IPS DF 4.7 (cell line): ENCODE measurements at regions not wholly inside any gene's neighbourhood (a gene's known extent, or its start where the extent isn't known, plus 50 kb on each side); places are given as distances from the start of the nearest gene placed in this dataset.
"Not testable (repeated sequence)": the region's sequence is repeated elsewhere in the genome, so short reads cannot be mapped to it uniquely, and the experiment has no call there.

Experiments used
- DNase-seq: peaks from one replicate; pipeline ENCODE4 v3.0.0-alpha.2; 2013; ENCODE audit warnings: low spot score; ENCODE audit errors: extremely low read depth

DNA sequence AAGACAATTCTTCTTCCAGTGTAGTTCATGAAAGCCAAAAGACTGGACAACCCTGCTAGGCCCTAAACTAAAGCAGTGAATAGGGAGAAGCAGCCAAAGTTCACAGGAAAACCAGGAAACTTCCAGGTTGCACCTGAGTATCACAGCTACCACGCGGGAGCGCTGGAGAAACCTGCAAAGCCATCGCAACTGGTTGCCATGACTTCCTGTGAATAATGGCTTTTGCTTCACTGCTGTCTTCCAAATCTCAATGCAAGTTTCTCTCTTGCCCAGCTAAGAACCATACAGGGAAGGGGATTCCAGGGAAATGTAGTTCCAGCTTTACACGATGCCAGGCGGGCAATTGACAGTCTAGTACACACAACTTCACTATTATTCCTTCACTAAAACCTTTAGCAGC, 114.1 kb downstream of the GXYLT1 start:
- no peak for DNase-seq

DNA sequence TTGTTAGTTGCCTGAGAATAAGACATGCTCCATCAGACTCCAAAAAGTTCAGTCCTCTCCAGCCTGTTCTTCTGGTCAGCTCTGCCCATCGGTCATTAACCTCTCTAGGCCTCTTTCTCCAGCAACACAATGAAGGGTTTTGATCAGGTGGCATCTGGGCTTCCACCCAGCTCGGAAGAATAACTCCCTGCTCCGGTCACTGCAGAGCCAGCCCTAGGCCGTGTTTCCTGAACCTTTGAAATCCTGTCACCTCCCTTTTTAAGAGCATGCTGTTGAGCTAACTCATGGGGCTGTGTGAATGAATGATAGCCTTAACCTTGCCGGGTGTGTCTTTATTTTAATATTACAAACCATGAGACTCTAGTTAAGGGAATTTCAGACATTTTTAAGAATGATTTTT, 117.1 kb downstream of the GXYLT1 start:
- no peak for DNase-seq

DNA sequence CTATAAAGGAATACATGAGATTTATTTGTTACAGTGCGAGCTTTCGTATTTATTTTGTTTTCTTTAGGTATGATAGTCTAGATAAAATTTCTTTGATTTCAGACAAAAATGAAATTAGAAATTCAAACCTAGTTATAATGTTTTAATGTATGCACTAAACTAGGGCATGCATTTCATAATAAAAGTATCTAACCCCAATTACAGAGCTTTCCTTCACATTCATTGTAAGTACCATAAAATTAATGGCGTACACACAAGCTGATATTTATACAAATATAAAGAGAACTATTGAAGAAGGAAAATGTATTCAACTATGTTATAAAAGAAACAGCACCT, 120.2 kb downstream of the GXYLT1 start:
- DNase-seq: no peak

DNA sequence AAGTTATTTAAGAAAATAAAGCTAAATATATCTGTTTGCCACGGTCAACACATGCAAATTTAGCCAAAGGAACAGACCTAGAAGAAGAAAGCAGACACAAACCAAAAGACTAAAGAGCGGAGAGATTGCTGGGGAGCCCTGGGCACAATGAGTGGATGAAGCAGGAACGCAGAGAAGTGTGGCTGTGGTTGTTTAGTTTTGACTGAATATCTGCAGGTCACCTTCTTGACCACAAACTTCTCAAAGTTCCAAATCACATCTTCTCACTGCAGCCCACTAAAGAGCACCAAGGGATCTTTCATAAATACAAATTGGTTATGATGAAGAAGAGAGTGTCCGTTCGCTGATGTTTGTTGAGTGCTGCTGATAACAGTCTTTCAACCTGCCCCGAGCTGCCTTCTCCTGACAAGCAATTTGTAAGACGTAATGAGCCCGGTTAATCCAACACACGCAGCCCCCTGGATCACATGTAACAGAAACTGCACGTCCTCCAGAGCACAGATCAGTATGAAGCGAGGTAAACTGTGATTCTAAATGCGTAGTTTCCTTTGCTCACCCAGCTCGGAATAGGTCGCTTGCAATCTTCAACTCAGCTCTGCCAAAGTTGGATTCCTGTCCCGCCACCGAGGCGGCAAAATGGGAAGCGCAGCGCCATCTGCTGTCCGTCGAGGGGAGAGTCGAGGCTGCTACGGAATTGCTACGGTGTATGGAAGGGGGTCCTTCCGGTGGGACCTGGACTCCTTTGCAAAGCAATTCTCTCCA, 120.8 kb downstream of the GXYLT1 start:
- peak; percentile 58 for DNase-seq

DNA sequence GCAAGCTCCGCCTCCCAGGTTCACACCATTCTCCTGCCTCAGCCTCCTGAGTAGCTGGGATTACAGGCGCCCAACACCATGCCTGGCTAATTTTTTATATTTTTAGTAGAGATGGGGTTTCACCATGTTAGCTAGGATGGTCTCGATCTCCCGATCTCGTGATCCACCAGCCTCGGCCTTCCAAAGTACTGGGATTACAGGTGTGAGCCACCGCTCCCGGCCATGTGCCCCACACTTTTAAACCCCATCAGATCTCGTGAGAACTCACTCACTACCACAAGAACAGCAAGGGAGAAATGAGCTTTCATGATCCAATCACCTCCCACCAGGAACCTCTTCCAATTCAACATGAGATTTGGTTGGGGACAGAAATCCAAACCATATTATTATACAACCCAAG, 122.7 kb downstream of the GXYLT1 start:
- DNase-seq: not testable (repeated sequence)

DNA sequence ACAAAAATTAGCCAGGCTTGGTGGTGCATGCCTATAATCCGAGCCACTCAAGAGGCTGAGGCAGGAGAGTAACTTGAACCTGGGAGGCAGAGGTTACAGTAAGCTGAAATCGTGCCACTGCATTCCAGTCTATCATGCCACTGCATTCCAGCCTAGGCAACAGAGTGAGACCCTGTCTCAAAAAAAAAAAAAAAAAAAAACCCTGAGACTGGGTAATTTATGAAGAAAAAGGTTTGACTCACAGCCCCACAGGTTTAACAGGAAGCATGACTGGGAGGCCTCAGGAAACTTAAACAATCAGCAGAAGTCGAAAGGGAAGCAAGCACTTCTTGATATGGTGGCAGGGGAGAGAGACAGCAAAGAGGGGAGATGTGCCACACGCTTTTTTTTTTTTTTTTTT, 123.2 kb downstream of the GXYLT1 start:
- no peak for DNase-seq

DNA sequence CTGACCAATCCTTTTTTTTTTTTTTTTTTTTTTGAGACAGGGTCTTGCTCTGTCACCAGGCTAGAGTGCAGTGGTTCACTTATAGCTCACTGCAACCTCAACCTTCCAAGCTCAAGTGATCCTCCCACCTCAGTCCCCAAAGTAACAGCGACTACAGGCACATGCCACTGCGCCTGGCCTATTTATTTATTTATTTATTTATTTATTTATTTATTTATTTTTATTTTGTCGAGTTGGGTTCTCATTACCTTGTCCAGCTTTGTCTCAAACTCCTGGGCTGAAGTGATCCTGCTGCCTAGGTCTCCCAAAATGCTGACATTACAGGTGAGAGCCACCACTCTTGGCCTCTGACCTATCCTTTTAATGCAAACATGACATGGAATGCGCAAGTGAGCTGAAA, 124.4 kb downstream of the GXYLT1 start:
- no peak for DNase-seq

DNA sequence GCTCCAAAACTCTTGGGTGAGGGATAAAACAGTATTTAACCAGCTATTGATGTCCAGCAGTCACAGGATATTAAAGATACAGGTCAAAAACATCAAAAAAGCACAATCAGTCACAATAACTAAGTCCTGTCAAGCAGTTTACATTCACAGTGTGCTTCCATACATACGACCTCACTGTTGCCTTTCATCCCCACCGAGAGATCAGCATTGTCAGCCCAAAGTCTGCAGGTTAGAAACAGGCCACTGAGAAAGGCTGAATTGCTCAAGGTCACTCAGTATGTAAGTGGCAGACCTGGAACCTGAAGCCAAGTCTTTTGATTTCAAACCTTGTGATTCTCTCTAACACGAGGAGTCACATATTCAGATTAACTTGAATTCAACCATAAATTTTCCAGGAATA, 124.9 kb downstream of the GXYLT1 start:
- no peak for DNase-seq

DNA sequence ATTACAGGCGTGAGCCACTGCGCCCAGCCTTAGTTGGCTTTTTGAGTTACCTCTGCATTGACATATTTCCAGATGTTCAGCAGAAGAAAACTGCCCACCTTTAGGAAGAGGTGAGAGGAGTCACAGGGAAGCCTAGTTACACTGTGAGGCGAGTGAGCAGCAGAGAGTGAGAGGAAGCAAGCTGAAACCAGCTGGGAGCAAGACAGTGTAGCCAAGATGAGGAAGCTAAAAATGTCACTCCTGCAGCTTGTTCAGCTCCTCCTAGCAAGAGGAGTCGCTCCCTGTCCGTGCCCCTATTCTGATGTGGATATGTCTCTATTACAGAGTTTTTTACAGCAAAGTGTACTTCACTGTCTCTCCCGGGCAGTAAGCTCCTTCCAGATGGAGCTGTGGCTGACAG, 127.6 kb downstream of the GXYLT1 start:
- no peak for DNase-seq

DNA sequence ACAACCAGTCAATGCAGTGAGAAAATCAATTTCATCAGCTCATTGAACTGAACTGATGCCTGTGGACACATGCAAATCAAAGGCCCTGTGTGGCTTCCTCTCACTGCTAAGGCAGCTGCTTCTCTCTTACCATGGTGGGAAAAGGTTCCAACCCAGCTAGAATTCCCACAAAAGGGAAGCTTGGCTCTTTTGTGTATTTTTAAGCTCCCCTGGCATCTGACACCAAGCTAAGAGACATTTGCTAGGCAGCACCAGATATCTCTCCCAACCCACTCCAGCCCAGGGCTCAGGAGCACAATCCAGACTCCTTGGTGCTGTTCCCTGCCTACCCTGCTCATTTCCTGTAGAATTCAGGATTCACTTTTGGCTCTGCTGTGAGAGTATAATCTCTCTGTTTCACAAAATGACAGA, 129.6 kb downstream of the GXYLT1 start:
- no peak for DNase-seq

DNA sequence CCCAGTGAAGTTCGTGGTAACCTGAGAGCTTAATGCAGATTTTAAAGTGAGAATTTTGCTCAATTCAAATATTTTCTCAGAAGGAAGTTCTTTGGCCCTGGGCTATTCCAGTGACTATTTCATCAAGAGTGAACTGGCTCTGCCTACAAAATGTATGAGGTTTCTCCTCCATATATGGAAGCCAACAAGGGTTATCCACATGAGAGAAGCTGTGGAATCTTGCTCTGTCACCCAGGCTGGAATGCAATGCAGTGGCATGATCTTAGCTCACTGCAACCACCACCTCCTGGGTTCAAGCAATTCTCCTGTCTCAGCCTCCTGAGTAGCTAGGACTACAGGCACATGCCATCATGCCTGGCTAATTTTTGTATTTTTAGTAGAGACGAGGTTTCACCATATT, 132.2 kb downstream of the GXYLT1 start:
- not testable (repeated sequence) for DNase-seq

DNA sequence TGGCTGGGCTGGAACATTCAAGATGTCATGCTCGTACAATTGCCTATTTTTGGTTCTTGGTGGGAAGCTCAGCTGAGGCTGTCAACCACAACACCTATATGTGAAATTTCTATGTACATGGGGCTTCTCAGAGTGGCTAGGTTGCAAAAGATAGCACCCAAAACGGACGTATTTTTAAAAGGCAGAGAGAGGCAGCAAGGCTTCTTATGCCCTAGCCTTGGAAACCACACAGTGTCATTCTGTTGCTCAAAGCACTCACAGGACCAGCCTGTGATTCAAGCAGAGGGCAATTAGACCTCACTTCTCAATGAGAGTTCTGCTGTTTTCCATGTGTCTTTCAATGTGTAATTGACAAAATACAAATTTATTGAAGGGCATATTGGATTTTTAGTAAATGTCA, 134.0 kb downstream of the GXYLT1 start:
- DNase-seq: no peak

DNA sequence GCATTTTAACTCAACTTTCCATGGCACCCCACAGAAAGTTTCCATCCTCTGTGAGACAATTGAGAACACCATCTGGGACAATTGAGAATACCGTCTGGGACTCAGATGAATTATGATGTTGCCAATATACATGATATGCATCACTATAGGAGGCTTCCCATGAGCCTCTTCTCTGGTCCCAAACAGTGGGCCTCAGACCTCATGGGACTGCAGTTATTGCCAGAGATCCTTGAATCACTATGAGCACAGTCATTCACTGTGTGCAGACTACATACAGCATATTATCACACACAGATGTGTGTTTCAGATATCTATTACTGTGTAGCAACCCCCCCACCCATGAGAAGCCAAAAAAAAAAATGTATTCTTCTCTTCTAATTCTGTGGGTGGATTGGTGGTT, 134.4 kb downstream of the GXYLT1 start:
- DNase-seq: no peak

DNA sequence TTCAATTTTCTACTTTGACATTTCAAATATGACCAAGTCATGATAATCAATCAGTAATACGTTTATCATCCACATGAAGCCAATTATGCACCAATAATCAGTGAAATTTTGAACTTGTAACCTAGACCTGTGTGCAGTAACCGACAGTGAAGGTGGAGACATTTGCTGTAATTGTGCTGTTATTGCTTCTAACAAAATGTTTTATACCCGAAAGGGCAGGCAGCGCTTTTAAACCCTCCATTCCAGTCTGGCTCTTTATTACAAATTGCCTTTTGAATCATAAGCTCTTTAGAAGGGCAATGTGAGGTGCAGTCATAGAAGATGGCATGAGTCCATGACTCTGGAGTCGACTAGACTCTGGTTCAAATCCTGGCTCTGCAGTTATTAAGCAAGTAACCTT, 135.7 kb downstream of the GXYLT1 start:
- DNase-seq: no peak

DNA sequence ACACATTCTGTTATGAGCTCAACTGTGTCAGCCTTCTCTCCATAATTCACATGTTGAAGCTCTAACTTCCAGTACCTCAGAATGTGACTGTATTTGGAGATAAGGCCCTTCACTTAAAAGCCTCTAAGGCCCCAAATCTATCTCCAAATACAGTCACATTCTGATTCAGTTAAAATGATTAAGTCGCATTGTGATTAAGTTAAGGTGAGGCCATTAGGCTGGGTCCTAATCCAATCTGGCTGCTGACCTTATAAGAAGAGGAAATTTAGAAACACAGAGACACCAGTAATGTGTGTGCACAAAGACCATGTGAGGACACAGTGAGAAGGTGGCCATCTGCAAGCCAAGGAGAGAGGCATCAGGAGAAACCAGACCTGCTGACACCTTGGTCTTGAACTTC, 141.6 kb downstream of the GXYLT1 start:
- no peak for DNase-seq

DNA sequence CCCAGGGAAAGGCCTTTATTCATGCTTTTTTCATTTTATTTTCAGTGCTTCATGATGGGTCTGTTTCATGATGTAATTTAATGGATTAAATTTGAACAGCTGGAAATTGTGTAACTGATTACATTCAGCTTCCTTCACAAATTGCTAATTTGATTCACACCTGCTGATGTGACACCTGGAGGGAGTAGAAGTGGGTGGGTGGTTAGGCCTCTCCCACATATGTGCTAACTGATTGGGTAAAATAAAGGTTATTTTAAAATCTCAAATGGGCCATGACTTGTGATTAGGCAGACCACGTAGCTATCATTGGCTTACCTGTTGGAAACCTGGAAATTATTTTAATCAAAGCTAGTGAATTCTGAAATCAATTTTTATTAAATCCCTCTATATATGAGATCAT, 142.1 kb downstream of the GXYLT1 start:
- no peak for DNase-seq

DNA sequence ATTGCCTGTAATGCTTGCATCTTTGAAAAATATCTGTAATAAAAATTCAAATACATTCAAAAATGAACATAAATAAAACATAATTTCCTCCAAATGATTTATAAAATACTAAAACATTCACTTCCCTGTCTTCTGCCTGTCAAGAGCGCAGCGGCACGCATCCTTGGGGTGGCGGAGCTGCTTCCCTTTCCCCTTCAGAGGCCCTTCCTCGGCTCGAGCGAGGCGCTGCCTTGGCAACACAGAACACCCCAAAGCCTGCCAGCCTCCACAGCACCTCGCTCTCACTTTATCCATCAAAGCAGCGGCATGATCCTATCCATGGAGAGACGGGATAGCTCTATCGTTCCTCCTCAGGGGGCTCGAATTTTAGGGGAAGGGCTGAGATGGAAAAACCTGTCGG, 146.2 kb downstream of the GXYLT1 start:
- no peak for DNase-seq

DNA sequence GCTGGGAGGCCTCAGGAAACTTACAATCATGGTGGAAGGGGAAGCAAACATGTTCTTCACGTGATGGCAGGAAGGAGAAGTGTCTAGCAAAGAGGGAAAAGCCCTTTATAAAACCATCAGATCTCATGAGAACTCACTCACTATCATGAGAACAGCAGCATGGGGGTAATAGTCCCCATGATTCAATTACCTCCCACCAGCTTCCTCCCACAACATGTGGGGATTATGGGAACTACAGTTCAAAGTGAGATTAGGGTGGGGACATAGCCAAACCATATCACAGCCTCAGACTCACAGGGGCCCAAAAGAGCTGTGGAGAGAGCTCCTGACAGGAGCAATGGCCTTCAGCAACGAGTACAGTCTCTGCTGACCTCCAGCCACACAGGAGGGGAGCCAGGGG, 151.4 kb downstream of the GXYLT1 start:
- no peak for DNase-seq

DNA sequence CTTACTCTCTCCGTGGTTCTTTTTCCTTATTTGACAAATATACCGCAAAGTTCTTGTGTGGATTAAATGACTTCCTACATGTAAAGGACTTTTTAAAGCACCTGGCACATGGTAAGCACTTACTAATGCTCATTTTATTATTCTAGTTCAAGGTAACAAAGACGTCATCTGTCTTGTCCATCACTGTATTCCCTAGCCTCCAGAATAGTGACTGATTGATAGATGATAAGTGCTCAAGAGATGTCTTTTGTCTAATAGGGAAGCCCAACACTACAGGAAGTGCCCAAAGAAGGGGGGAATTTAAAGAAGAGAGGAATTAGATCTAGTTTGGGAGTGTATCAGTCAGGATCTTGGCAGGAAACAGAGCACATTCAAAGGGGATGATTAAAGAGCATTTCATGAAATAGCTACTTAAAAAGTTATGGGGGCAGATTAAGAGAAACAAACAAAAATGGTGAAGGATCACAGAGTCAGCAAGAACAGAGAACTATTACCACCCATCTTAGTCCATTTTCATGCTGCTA, 151.9 kb downstream of the GXYLT1 start:
- no peak for DNase-seq

DNA sequence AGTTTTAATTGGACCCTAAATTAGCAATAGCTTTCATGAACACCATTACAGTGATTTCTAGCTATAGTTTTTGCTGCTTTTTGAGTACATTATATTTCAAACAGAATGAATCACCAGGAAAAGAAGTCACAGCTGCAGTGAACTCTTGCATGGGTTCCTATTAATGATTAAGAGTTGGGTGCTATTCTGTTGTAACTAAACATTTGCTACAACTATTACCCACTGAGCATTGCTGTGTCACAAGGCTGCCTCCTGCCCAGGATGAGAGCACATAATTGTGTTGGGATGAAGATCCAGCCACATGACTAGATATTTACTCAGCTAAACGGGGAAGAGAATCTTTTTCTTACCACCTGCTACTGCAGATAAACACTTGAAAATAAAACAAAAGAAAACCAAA, 152.7 kb downstream of the GXYLT1 start:
- no peak for DNase-seq

DNA sequence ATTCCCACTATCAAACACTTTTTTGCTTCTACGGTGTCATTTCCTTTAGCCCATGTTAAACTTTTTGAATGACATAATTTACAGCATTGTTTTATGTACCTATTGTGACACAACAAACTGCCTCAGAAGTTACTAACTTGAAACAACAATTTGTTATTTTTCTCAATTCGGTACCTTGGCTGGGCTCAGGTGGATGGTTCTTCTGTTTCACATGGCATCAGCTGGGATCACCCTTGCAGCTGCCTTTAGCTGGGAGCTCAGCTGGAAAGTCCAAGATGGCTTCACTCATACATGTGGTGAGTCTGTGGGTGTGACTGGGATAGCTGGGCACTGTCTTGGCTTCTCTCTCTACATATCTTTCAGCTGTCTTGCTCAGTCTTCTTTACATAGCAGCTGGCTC, 156.0 kb downstream of the GXYLT1 start:
- no peak for DNase-seq

DNA sequence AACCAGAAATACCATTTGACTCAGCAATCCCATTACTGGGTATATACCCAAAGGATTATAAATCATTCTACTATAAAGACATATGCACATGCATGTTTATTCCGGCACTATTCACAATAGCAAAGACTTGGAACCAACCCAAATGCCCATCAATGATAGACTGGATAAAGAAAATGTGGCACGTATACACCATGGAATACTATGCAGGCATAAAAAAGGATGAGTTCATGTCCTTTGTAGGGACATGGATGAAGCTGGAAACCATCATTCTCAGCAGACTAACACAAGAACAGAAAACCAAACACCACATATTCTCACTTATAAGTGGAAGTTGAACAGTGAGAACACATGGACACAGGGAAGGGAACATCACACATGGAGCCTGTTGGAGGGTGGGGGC, 158.2 kb downstream of the GXYLT1 start:
- not testable (repeated sequence) for DNase-seq

DNA sequence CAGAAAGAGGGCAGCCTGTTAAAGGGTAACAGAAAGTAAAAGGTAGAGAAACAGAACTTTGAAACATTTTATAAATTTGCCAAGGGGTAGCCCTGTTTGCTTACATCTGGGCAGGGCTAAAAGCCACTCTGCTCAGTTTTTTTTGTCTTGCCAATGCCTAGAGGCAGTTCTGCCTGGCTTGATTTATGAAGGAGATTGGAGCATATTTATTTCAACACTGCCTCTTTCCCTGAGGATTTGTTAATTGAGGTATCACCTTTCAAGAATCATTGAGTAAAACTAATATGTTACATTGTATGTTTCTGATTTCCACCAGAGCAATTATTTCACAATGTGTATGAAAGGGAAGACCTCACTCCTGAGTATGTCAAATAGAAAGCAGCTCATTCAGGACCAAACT, 160.8 kb downstream of the GXYLT1 start:
- DNase-seq: no peak

DNA sequence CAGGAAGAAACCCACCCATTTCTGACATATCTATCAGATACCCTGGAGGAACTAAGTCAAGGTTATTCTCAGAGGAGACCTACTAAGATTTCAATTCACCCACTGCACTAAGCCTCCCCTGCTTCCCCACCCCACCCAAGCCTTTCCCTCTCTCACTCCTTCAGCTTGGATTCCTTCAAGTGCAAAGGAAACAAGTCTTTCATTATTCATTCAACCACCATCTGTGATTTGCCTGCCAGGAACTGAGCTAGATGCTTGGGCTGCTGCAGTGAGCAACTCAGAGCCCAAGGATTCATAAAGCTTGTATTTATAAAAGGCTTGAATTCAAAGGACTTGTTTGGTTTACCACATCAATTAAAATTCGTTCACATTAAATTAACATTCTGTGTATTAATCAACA, 161.3 kb downstream of the GXYLT1 start:
- DNase-seq: no peak
